Neural cell (in vitro differentiated cells): ENCODE measurements at regions not wholly inside any gene's neighbourhood (a gene's known extent, or its start where the extent isn't known, plus 50 kb on each side); places are given as distances from the start of the nearest gene placed in this dataset.

Source experiments
- EP300 ChIP-seq: fragments of 450-650 bp; conservative IDR thresholded peaks from 2 replicates; pipeline ENCODE4 v1.6.1; 2014; ENCODE audit warnings: antibody characterized with exemption, mild to moderate bottlenecking, moderate library complexity; ENCODE audit not compliant: poor library complexity, severe bottlenecking
- EZH2 ChIP-seq: fragments of 200-600, 300-800 bp; shearing (Covaris generic), sonication (generic); IDR thresholded peaks from 2 replicates; pipeline ENCODE4 v1.6.1; 2014; ENCODE audit warnings: antibody characterized with exemption, low read length, borderline replicate concordance, mild to moderate bottlenecking; ENCODE audit not compliant: insufficient read depth, poor library complexity, severe bottlenecking
- MXI1 ChIP-seq: fragments of 450-650 bp; conservative IDR thresholded peaks from 2 replicates; pipeline ENCODE4 v1.6.1; 2014; ENCODE audit warnings: antibody characterized with exemption, mild to moderate bottlenecking; ENCODE audit not compliant: poor library complexity, severe bottlenecking
- POLR2AphosphoS5 ChIP-seq: IDR thresholded peaks from 2 replicates; pipeline ENCODE4 v1.6.1; 2012
- TAF1 ChIP-seq: IDR thresholded peaks from 2 replicates; pipeline ENCODE4 v1.6.1; 2012; ENCODE audit warnings: low read depth
- TF ChIP-seq, protein P1 (sequence below): IDR thresholded peaks from 2 replicates; pipeline ENCODE4 v1.6.1; 2012; ENCODE audit warnings: borderline replicate concordance
- TF ChIP-seq, protein P2 (sequence below): fragments of 450-650 bp; IDR thresholded peaks from 2 replicates; pipeline ENCODE4 v1.5.1; 2014; ENCODE audit warnings: antibody characterized with exemption, mild to moderate bottlenecking, moderate library complexity; ENCODE audit not compliant: poor library complexity, severe bottlenecking

DNA sequence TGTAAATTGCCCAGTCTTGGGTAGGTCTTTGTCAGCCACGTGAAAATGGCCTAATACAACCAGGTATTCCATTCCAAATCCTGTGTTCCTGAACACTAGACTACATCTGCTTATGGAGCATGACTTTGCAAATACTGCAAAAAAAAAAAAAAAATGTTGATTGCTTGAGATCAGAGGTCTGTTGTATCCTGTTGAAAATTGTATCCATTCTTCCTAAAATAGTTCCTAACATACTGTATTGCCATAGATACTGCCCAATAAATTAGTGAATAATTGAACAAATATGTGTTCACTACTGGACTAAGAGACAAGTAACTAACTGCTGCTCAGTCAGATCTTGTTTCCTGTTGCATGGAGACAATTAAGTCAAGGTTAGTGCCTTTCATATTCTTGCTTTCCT is 164.3 kb upstream of the PABPC4L start:
- TF ChIP-seq, protein P1, sequence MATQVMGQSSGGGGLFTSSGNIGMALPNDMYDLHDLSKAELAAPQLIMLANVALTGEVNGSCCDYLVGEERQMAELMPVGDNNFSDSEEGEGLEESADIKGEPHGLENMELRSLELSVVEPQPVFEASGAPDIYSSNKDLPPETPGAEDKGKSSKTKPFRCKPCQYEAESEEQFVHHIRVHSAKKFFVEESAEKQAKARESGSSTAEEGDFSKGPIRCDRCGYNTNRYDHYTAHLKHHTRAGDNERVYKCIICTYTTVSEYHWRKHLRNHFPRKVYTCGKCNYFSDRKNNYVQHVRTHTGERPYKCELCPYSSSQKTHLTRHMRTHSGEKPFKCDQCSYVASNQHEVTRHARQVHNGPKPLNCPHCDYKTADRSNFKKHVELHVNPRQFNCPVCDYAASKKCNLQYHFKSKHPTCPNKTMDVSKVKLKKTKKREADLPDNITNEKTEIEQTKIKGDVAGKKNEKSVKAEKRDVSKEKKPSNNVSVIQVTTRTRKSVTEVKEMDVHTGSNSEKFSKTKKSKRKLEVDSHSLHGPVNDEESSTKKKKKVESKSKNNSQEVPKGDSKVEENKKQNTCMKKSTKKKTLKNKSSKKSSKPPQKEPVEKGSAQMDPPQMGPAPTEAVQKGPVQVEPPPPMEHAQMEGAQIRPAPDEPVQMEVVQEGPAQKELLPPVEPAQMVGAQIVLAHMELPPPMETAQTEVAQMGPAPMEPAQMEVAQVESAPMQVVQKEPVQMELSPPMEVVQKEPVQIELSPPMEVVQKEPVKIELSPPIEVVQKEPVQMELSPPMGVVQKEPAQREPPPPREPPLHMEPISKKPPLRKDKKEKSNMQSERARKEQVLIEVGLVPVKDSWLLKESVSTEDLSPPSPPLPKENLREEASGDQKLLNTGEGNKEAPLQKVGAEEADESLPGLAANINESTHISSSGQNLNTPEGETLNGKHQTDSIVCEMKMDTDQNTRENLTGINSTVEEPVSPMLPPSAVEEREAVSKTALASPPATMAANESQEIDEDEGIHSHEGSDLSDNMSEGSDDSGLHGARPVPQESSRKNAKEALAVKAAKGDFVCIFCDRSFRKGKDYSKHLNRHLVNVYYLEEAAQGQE, result no peak
- no peak for TF ChIP-seq TAF1
- TF ChIP-seq, protein P2, sequence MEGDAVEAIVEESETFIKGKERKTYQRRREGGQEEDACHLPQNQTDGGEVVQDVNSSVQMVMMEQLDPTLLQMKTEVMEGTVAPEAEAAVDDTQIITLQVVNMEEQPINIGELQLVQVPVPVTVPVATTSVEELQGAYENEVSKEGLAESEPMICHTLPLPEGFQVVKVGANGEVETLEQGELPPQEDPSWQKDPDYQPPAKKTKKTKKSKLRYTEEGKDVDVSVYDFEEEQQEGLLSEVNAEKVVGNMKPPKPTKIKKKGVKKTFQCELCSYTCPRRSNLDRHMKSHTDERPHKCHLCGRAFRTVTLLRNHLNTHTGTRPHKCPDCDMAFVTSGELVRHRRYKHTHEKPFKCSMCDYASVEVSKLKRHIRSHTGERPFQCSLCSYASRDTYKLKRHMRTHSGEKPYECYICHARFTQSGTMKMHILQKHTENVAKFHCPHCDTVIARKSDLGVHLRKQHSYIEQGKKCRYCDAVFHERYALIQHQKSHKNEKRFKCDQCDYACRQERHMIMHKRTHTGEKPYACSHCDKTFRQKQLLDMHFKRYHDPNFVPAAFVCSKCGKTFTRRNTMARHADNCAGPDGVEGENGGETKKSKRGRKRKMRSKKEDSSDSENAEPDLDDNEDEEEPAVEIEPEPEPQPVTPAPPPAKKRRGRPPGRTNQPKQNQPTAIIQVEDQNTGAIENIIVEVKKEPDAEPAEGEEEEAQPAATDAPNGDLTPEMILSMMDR, result no peak
- TF ChIP-seq POLR2AphosphoS5, result no peak
- no peak for TF ChIP-seq EZH2
- no peak for TF ChIP-seq MXI1
- TF ChIP-seq EP300, result no peak
